Kidney (tissue), 13 donors: ENCODE measurements at regions not wholly inside any gene's neighbourhood (a gene's known extent, or its start where the extent isn't known, plus 50 kb on each side); places are given as distances from the start of the nearest gene placed in this dataset.
"Not testable (repeated sequence)": the region's sequence is repeated elsewhere in the genome, so short reads cannot be mapped to it uniquely, and the experiment has no call there.

ENCODE experiments used
- DNase-seq, 5 donors: peaks; one replicate each; pipeline ENCODE4 v3.0.0-alpha.2; 2013 to 2020
- FAIRE-seq: peaks from 2 replicates; lab custom pipeline; 2012; peaks lifted over from hg19 to GRCh38; lab: Jason Lieb, UNC
- H3K27ac ChIP-seq, 2 donors: one replicate each; pipeline ENCODE4 v1.7.0; 2013; ENCODE audit warnings: low read depth in 2 of 2, low read length in 2 of 2, inconsistent platforms in 1 of 2
- H3K27me3 ChIP-seq: one replicate; pipeline ENCODE4 v1.7.1; 2013; ENCODE audit warnings: low read length, inconsistent platforms; ENCODE audit not compliant: control insufficient read depth, insufficient read depth
- H3K36me3 ChIP-seq, 3 donors: one replicate each; pipeline versions ENCODE4 v1.7.0 to v1.7.1; 2013; ENCODE audit warnings: low read length in 3 of 3, control low read depth in 1 of 3, inconsistent platforms in 1 of 3; ENCODE audit not compliant: insufficient read depth in 3 of 3, control insufficient read depth in 2 of 3
- H3K4me1 ChIP-seq, 3 donors: one replicate each; pipeline versions ENCODE4 v1.7.0 to v1.7.1; 2013; ENCODE audit warnings: low read length in 3 of 3, inconsistent platforms in 1 of 3, low read depth in 1 of 3; ENCODE audit not compliant: control insufficient read depth in 2 of 3, insufficient read depth in 2 of 3
- H3K4me3 ChIP-seq, 3 donors: one replicate each; pipeline versions ENCODE4 v1.7.0 to v1.8.1; 2013; ENCODE audit warnings: low read length in 3 of 3, control low read depth in 1 of 3, inconsistent platforms in 1 of 3
- H3K9ac ChIP-seq, 3 donors: one replicate each; pipeline versions ENCODE4 v1.7.0 to v1.7.1; 2013; ENCODE audit warnings: low read length in 3 of 3, control low read depth in 1 of 3, inconsistent platforms in 1 of 3
- H3K9me3 ChIP-seq, 3 donors: one replicate each; pipeline versions ENCODE4 v1.7.0 to v1.7.1; 2013; ENCODE audit warnings: low read length in 3 of 3, control low read depth in 1 of 3, inconsistent platforms in 1 of 3; ENCODE audit not compliant: control insufficient read depth in 2 of 3, insufficient read depth in 1 of 3
- CTCF ChIP-seq: IDR thresholded peaks from 3 replicates; pipeline ENCODE4 v1.5.1; 2012; ENCODE audit warnings: mild to moderate bottlenecking, moderate library complexity, borderline replicate concordance; ENCODE audit not compliant: insufficient read depth; ENCODE audit errors: extremely low read depth
- intact Hi-C: fragments of 100-400 bp; cut with DNase I; formaldehyde crosslinking; loops from one replicate; pipeline ENCODE4 v1.11.1; 2022
- donor health status: control.
- donor health status: control.
- donor health status: control.
- donor health status: control.
- donor health status: control.
- donor health status: DM: yes; HTN: yes; CAD: no.
- donor health status: Normal renal cell carcinoma (clear cell type).

- DNase-seq, result no peak
- Histone ChIP-seq H3K36me3 (no peaks in the 10 kb centered on the region), H3K9me3 (no peaks in the 10 kb centered on the region), H3K27ac (no peak overlapping the region), H3K4me1 (no peaks in the 10 kb centered on the region), H3K4me3 (no peak overlapping the region), H3K9ac (no peak overlapping the region), H3K27me3 (no peaks in the 10 kb centered on the region)
- TF ChIP-seq CTCF, result no peak
- no peak for FAIRE-seq
- intact Hi-C loops, result no loop called here
Observed at GRCh38 chr7:114342431-114343179, 72.0 kb upstream of the FOXP2 start.

DNA sequence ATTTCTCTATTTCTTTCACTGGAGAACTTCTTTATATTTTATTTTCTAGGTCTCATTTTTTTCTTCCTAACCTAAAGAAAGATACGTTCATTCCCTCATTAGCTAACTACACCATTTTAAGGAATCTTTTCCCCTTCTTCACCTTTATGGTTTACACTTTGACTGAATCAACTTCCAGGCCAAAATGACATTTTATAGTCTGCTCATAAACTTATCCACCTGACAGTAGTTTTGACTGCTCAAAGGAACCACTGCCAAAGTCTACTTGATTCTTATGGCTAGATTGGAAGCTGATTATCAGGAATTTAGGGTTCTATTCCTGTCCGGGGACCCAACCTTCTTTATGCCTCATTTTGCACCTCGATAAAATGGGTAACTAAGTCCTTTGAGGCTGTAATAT lies 73.0 kb upstream of the FOXP2 start:
- no peaks in the 10 kb centered on the region for H3K9me3 ChIP-seq
- no peak overlapping the region for H3K27ac ChIP-seq
- no peak for TF ChIP-seq CTCF
- intact Hi-C loops, result no loop called here
- DNase-seq (no peak), FAIRE-seq (no peak)
- no peaks in the 10 kb centered on the region for H3K36me3 ChIP-seq
- H3K9ac ChIP-seq, result no peak overlapping the region
- H3K4me3 ChIP-seq, result no peak overlapping the region
- no peaks in the 10 kb centered on the region for H3K27me3 ChIP-seq
- H3K4me1 ChIP-seq, result no peaks in the 10 kb centered on the region

- no peaks in the 10 kb centered on the region for H3K9me3 ChIP-seq
- no peak overlapping the region for H3K27ac ChIP-seq
- no peak for DNase-seq
- H3K4me1 ChIP-seq, result no peaks in the 10 kb centered on the region
- no peak for TF ChIP-seq CTCF
- no peaks in the 10 kb centered on the region for H3K36me3 ChIP-seq
- H3K27me3 ChIP-seq, result no peaks in the 10 kb centered on the region
- no peak overlapping the region for H3K4me3 ChIP-seq
- no peak for FAIRE-seq
- intact Hi-C loops, result no loop called here
- no peak overlapping the region for H3K9ac ChIP-seq
Observed at GRCh38 chr7:114334989-114335388, 79.6 kb upstream of the FOXP2 start.

DNA sequence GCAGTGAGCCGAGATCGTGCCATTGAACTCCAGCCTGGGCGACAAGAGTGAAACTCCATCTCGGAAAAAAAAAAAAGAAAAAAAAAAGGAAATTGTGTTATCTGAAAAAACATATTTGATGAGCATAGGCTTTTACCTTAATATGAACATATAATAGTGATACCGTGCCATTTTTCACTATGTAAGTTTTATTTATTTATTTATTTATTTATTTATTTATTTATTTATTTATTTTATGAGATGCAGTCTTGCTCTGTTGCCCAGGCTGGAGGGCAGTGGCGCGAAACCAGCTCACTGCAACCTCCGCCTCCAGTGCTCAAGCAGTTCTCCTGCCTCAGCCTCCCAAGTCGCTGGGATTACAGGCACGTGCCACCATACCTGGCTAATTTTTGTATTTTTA lies 85.2 kb upstream of the FOXP2 start:
- not testable (repeated sequence) for FAIRE-seq

More for the DNA sequence above, 85.2 kb upstream of the FOXP2 start:
- H3K27ac ChIP-seq, H3K4me1 ChIP-seq, intact Hi-C loops, H3K4me3 ChIP-seq, H3K36me3 ChIP-seq, DNase-seq, H3K27me3 ChIP-seq, H3K9me3 ChIP-seq, H3K9ac ChIP-seq: not testable (repeated sequence)
